SK-N-SH treated with all-trans-retinoic acid at 6 μM for 48 hours (cell line): ENCODE measurements at regions not wholly inside any gene's neighbourhood (a gene's known extent, or its start where the extent isn't known, plus 50 kb on each side); places are given as distances from the start of the nearest gene placed in this dataset.

Source experiments
- ATAC-seq: fragments of 200-7000 bp; cut with Tn5 transposase; 3 replicates; pipeline ENCODE4 v1.9.1; 2020; ENCODE audit warnings: mild to moderate bottlenecking, moderate library complexity
- ARNTL ChIP-seq: fragments of 450-650 bp; formaldehyde crosslinking; IDR thresholded peaks from 2 replicates; pipeline ENCODE4 v1.5.0; 2020; ENCODE audit warnings: low read depth, mild to moderate bottlenecking, moderate library complexity, borderline replicate concordance
- BACH2 ChIP-seq: fragments of 250-450 bp; sonication (Bioruptor Pico); IDR thresholded peaks from 2 replicates; pipeline ENCODE4 v1.9.0; 2021; ENCODE audit warnings: mild to moderate bottlenecking, borderline replicate concordance
- CREB5 ChIP-seq: fragments of 250-450 bp; sonication (Bioruptor Pico); IDR thresholded peaks from 2 replicates; pipeline ENCODE4 v1.5.1; 2020; ENCODE audit warnings: low read depth, mild to moderate bottlenecking, moderate library complexity
- CSDC2 ChIP-seq: fragments of 250-450 bp; sonication (Bioruptor Pico); IDR thresholded peaks from 2 replicates; pipeline ENCODE4 v1.5.0; 2020; ENCODE audit warnings: mild to moderate bottlenecking, moderate library complexity
- CSRNP3 ChIP-seq: fragments of 250-450 bp; sonication (Bioruptor Pico); IDR thresholded peaks from 2 replicates; pipeline ENCODE4 v1.5.1; 2021; ENCODE audit warnings: mild to moderate bottlenecking, moderate library complexity
- ESRRG ChIP-seq: fragments of 250-450 bp; sonication (Bioruptor Pico); IDR thresholded peaks from 2 replicates; pipeline ENCODE4 v1.6.1; 2021; ENCODE audit warnings: mild to moderate bottlenecking
- GLIS3 ChIP-seq: fragments of 250-450 bp; sonication (Bioruptor Pico); IDR thresholded peaks from 2 replicates; pipeline ENCODE4 v1.5.0; 2020; ENCODE audit warnings: mild to moderate bottlenecking, moderate library complexity
- ISL1 ChIP-seq: fragments of 250-450 bp; sonication (Bioruptor Pico); IDR thresholded peaks from 2 replicates; pipeline ENCODE4 v2.1.2; 2022; ENCODE audit warnings: mild to moderate bottlenecking, moderate library complexity
- OSR1 ChIP-seq: fragments of 250-450 bp; sonication (Bioruptor Pico); IDR thresholded peaks from 2 replicates; pipeline ENCODE4 v1.8.0; 2022; ENCODE audit warnings: moderate library complexity, mild to moderate bottlenecking, inconsistent platforms
- PATZ1 ChIP-seq: fragments of 250-450 bp; sonication (Bioruptor Pico); IDR thresholded peaks from 2 replicates; pipeline ENCODE4 v1.8.0; 2020; ENCODE audit warnings: mild to moderate bottlenecking, moderate library complexity, borderline replicate concordance
- POU6F1 ChIP-seq: fragments of 250-450 bp; sonication (Bioruptor Pico); IDR thresholded peaks from 2 replicates; pipeline ENCODE4 v1.8.0; 2021; ENCODE audit warnings: low read depth, mild to moderate bottlenecking, moderate library complexity, borderline replicate concordance
- PPARA ChIP-seq: fragments of 250-450 bp; sonication (Bioruptor Pico); IDR thresholded peaks from 2 replicates; pipeline ENCODE4 v1.5.0; 2020; ENCODE audit warnings: mild to moderate bottlenecking, borderline replicate concordance
- RARB ChIP-seq: fragments of 250-450 bp; sonication (Bioruptor Pico); IDR thresholded peaks from 2 replicates; pipeline ENCODE4 v1.8.0; 2021; ENCODE audit warnings: mild to moderate bottlenecking, moderate library complexity
- SNAI2 ChIP-seq: fragments of 250-450 bp; sonication (Bioruptor Pico); IDR thresholded peaks from 2 replicates; pipeline ENCODE4 v1.5.0; 2020; ENCODE audit warnings: mild to moderate bottlenecking, moderate library complexity
- TCF4 ChIP-seq: fragments of 250-450 bp; sonication (Bioruptor Pico); IDR thresholded peaks from 2 replicates; pipeline ENCODE4 v1.8.0; 2021; ENCODE audit warnings: mild to moderate bottlenecking, moderate library complexity, borderline replicate concordance
- TOX ChIP-seq: fragments of 250-450 bp; sonication (Bioruptor Pico); IDR thresholded peaks from 2 replicates; pipeline ENCODE4 v1.8.0; 2021; ENCODE audit warnings: mild to moderate bottlenecking, moderate library complexity, borderline replicate concordance
- TSHZ2 ChIP-seq: fragments of 250-450 bp; sonication (Bioruptor Pico); IDR thresholded peaks from 2 replicates; pipeline ENCODE4 v1.5.0; 2020; ENCODE audit warnings: mild to moderate bottlenecking, moderate library complexity
- ZC3H10 ChIP-seq: fragments of 250-450 bp; sonication (Bioruptor Pico); IDR thresholded peaks from 2 replicates; pipeline ENCODE4 v1.5.1; 2021; ENCODE audit warnings: mild to moderate bottlenecking, moderate library complexity
- ZFP3 ChIP-seq: fragments of 250-450 bp; sonication (Bioruptor Pico); IDR thresholded peaks from 2 replicates; pipeline ENCODE4 v1.5.0; 2020; ENCODE audit warnings: mild to moderate bottlenecking, moderate library complexity
- ZFP30 ChIP-seq: fragments of 450-650 bp; formaldehyde crosslinking; IDR thresholded peaks from 2 replicates; pipeline ENCODE4 v1.5.0; 2022; ENCODE audit warnings: mild to moderate bottlenecking, moderate library complexity
- ZNF565 ChIP-seq: fragments of 450-650 bp; formaldehyde crosslinking; conservative IDR thresholded peaks from 2 replicates; pipeline ENCODE4 v1.5.0; 2020; ENCODE audit warnings: low read depth, mild to moderate bottlenecking, moderate library complexity
- ZNF70 ChIP-seq: fragments of 450-650 bp; formaldehyde crosslinking; IDR thresholded peaks from 2 replicates; pipeline ENCODE4 v1.5.0; 2020; ENCODE audit warnings: mild to moderate bottlenecking, moderate library complexity
- ZNF8 ChIP-seq: fragments of 450-650 bp; formaldehyde crosslinking; IDR thresholded peaks from 2 replicates; pipeline ENCODE4 v1.5.0; 2020; ENCODE audit warnings: mild to moderate bottlenecking, moderate library complexity

- TF ChIP-seq ZFP30 (CRISPR knock-in tag) (no peak), PATZ1 (CRISPR knock-in tag) (no peak), ZC3H10 (no peak), ZNF565 (no peak), ZNF8 (CRISPR knock-in tag) (no peak), OSR1 (CRISPR knock-in tag) (no peak), ZNF70 (CRISPR knock-in tag) (no peak), RARB (CRISPR knock-in tag) (no peak), SNAI2 (CRISPR knock-in tag) (no peak), TSHZ2 (CRISPR knock-in tag) (no peak), ARNTL (CRISPR knock-in tag) (no peak), CREB5 (no peak), TOX (no peak), BACH2 (no peak)
- TF ChIP-seq, all 23 proteins: peak for 0
- ATAC-seq = no peak
Measured at GRCh38 chr14:39880965-39881364, 448.7 kb upstream of the FBXO33 start.

GRCh38 chr14:39880106-39880695 is 448.0 kb upstream of the FBXO33 start:
- ATAC-seq = no peak
- TF ChIP-seq ZNF565 (no peak), ZC3H10 (no peak), ZNF8 (CRISPR knock-in tag) (no peak), TOX (no peak), ARNTL (CRISPR knock-in tag) (no peak), ZNF70 (CRISPR knock-in tag) (no peak), ESRRG (CRISPR knock-in tag) (no peak), CSRNP3 (no peak), ISL1 (no peak)

GRCh38 chr14:39877577-39878190 is 445.5 kb upstream of the FBXO33 start:
- ATAC-seq = no peak
- TF ChIP-seq RARB (CRISPR knock-in tag) (no peak), ZNF8 (CRISPR knock-in tag) (no peak), ARNTL (CRISPR knock-in tag) (no peak), CSDC2 (CRISPR knock-in tag) (no peak), TOX (no peak), ZFP30 (CRISPR knock-in tag) (no peak), PPARA (no peak), POU6F1 (CRISPR knock-in tag) (no peak), GLIS3 (CRISPR knock-in tag) (no peak), SNAI2 (CRISPR knock-in tag) (no peak), ZNF70 (CRISPR knock-in tag) (no peak), ZNF565 (no peak), TSHZ2 (CRISPR knock-in tag) (no peak), TCF4 (CRISPR knock-in tag) (no peak), ZFP3 (CRISPR knock-in tag) (no peak), ZC3H10 (no peak), PATZ1 (CRISPR knock-in tag) (no peak), ESRRG (CRISPR knock-in tag) (no peak)
